ENCODE measurements at regions not wholly inside any gene's neighbourhood (a gene's known extent, or its start where the extent isn't known, plus 50 kb on each side); places are given as distances from the start of the nearest gene placed in this dataset.

GRCh38 chr4:57504797-57505530, 394.8 kb upstream of the IGFBP7 start:
- no TSS peak for BruUV-seq (replicated peaks)
- Mint-ChIP-seq H3K27me3 (ENCODE audit: unreplicated experiment) (no peaks in the 10 kb centered on the region), H3K4me1 (ENCODE audit: low read depth, unreplicated experiment) (no peaks in the 10 kb centered on the region), H3K4me3 (ENCODE audit: low read depth, unreplicated experiment) (no peak overlapping the region), H3K9me3 (ENCODE audit: low read depth, unreplicated experiment) (no peaks in the 10 kb centered on the region), H3K36me3 (ENCODE audit: insufficient read depth, unreplicated experiment) (no peaks in the 10 kb centered on the region), H3K27ac (ENCODE audit: unreplicated experiment) (no peak overlapping the region)
- CTCF ChIA-PET: no interaction called here
- intact Hi-C loops (cut with micrococcal nuclease; ENCODE audit: unreplicated experiment): no loop called here
- TF ChIP-seq, protein P1, sequence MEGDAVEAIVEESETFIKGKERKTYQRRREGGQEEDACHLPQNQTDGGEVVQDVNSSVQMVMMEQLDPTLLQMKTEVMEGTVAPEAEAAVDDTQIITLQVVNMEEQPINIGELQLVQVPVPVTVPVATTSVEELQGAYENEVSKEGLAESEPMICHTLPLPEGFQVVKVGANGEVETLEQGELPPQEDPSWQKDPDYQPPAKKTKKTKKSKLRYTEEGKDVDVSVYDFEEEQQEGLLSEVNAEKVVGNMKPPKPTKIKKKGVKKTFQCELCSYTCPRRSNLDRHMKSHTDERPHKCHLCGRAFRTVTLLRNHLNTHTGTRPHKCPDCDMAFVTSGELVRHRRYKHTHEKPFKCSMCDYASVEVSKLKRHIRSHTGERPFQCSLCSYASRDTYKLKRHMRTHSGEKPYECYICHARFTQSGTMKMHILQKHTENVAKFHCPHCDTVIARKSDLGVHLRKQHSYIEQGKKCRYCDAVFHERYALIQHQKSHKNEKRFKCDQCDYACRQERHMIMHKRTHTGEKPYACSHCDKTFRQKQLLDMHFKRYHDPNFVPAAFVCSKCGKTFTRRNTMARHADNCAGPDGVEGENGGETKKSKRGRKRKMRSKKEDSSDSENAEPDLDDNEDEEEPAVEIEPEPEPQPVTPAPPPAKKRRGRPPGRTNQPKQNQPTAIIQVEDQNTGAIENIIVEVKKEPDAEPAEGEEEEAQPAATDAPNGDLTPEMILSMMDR (IDR thresholded peaks at IDR 0.05; ENCODE audit: unreplicated experiment): no peak
- no peak for DNase-seq

- DNase-seq: no peak
- H3K9me3 Mint-ChIP-seq (ENCODE audit: low read depth, unreplicated experiment): no peaks in the 10 kb centered on the region
- CTCF ChIA-PET: no interaction called here
- no peak overlapping the region for H3K4me3 Mint-ChIP-seq (ENCODE audit: low read depth, unreplicated experiment)
- no TSS peak for BruUV-seq (replicated peaks)
- no peaks in the 10 kb centered on the region for H3K36me3 Mint-ChIP-seq (ENCODE audit: insufficient read depth, unreplicated experiment)
- no peaks in the 10 kb centered on the region for H3K27me3 Mint-ChIP-seq (ENCODE audit: unreplicated experiment)
- intact Hi-C loops (cut with micrococcal nuclease; ENCODE audit: unreplicated experiment): no loop called here
- H3K27ac Mint-ChIP-seq (ENCODE audit: unreplicated experiment): no peak overlapping the region
- TF ChIP-seq, protein P1 (IDR thresholded peaks at IDR 0.05; ENCODE audit: unreplicated experiment): no peak
- H3K4me1 Mint-ChIP-seq (ENCODE audit: low read depth, unreplicated experiment): no peaks in the 10 kb centered on the region
Measured at GRCh38 chr4:57504139-57504538, 394.0 kb upstream of the IGFBP7 start.

DNA sequence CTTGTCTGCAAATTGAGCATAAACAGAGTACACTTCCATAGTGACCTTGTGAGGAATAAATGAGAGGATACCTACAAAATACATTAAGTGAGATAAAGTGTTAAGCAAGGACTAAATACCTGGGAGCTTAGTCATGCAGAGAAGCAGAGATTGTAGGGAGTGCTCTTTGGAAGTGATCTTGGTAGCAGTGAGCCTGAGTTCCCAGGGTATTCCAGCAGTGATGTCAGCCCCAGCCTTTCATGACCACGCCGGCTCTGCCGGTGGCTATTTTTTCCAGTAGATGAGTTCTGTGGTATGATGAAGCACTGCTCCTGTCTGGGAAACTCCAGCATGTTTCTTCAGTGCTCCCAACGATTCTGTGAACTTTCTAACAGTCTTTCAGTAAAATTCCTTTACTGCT, 391.5 kb upstream of the IGFBP7 start:
- Mint-ChIP-seq H3K27ac (ENCODE audit: unreplicated experiment) (no peak overlapping the region), H3K36me3 (ENCODE audit: insufficient read depth, unreplicated experiment) (no peaks in the 10 kb centered on the region)

GRCh38 chr4:57499786-57500185, 389.6 kb upstream of the IGFBP7 start:
- TF ChIP-seq, protein P1 (IDR thresholded peaks at IDR 0.05; ENCODE audit: unreplicated experiment): no peak
- DNase-seq: no peak

More for the DNA sequence above, 391.5 kb upstream of the IGFBP7 start:
- Mint-ChIP-seq H3K4me1 (ENCODE audit: low read depth, unreplicated experiment) (no peaks in the 10 kb centered on the region), H3K27me3 (ENCODE audit: unreplicated experiment) (no peaks in the 10 kb centered on the region), H3K4me3 (ENCODE audit: low read depth, unreplicated experiment) (no peak overlapping the region), H3K9me3 (ENCODE audit: low read depth, unreplicated experiment) (peaks cover 6% of the 10 kb centered on the region)
- TF ChIP-seq, protein P1 (IDR thresholded peaks at IDR 0.05; ENCODE audit: unreplicated experiment): no peak
- DNase-seq: no peak
- intact Hi-C loops (cut with micrococcal nuclease; ENCODE audit: unreplicated experiment): no loop called here
- CTCF ChIA-PET: no interaction called here
- no TSS peak for BruUV-seq (replicated peaks)

More at GRCh38 chr4:57499786-57500185, 389.6 kb upstream of the IGFBP7 start:
- no TSS peak for BruUV-seq (replicated peaks)
- H3K27ac Mint-ChIP-seq (ENCODE audit: unreplicated experiment): no peak overlapping the region
- H3K36me3 Mint-ChIP-seq (ENCODE audit: insufficient read depth, unreplicated experiment): no peaks in the 10 kb centered on the region
- H3K4me1 Mint-ChIP-seq (ENCODE audit: low read depth, unreplicated experiment): no peaks in the 10 kb centered on the region
- H3K9me3 Mint-ChIP-seq (ENCODE audit: low read depth, unreplicated experiment): peaks cover 6% of the 10 kb centered on the region
- intact Hi-C loops (cut with micrococcal nuclease; ENCODE audit: unreplicated experiment): no loop called here
- H3K4me3 Mint-ChIP-seq (ENCODE audit: low read depth, unreplicated experiment): no peak overlapping the region
- H3K27me3 Mint-ChIP-seq (ENCODE audit: unreplicated experiment): no peaks in the 10 kb centered on the region
- CTCF ChIA-PET: no interaction called here

Data from Calu3 (cell line).